Loucy (cell line): ENCODE measurements at regions not wholly inside any gene's neighbourhood (a gene's known extent, or its start where the extent isn't known, plus 50 kb on each side); places are given as distances from the start of the nearest gene placed in this dataset.

Experiments used
- CTCF ChIP-seq: fragments of 200-600 bp; sonication (generic); conservative IDR thresholded peaks from 2 replicates; pipeline ENCODE4 v1.5.1; 2014; ENCODE audit warnings: mild to moderate bottlenecking, antibody characterized with exemption, low read length
- EZH2phosphoT487 ChIP-seq: fragments of 200-600 bp; IDR thresholded peaks from 2 replicates; pipeline ENCODE4 v1.6.1; 2018; ENCODE audit warnings: antibody characterized with exemption, mild to moderate bottlenecking, moderate library complexity, borderline replicate concordance

DNA sequence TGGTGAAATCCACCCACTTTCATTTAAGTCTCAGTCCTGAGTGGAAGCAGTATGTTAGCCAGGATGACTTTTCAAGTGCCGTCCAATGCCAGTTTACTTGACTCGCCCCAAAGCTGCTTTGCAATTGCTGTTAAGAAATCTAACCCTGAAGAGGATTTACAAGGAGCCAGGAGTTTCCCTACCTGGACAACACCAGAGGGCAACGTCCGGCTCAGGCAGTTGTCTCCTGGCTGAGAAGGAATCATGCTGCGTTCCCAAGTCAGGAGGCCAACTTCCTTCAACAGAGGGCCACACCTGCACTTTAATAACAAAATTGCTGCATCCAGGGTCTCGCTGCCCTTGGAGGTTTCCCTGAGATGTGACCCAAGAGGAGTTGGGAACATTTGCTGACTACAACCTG lies 65.8 kb downstream of the BOD1 start:
- TF ChIP-seq CTCF (no peak), EZH2phosphoT487 (no peak)
